A549 (cell line): ENCODE measurements at regions not wholly inside any gene's neighbourhood (a gene's known extent, or its start where the extent isn't known, plus 50 kb on each side); places are given as distances from the start of the nearest gene placed in this dataset.

Source experiments
- CTCF ChIP-seq: fragments of >200 bp; sonication (Bioruptor Twin); formaldehyde crosslinking; IDR thresholded peaks from 3 replicates; pipeline ENCODE4 v1.5.1; 2016
- EP300 ChIP-seq, 2 experiments: fragments of >200 bp; sonication (Bioruptor Twin); formaldehyde crosslinking; IDR thresholded peaks; 2 replicates in 1 of 2; 3 replicates in 1 of 2; pipeline ENCODE4 v1.6.1; 2016 to 2017
- KDM1A ChIP-seq: fragments of 200-600 bp; sonication (generic); IDR thresholded peaks from 2 replicates; pipeline ENCODE4 v1.6.1; 2016; ENCODE audit warnings: low read depth, mild to moderate bottlenecking
- MAX ChIP-seq: IDR thresholded peaks from 2 replicates; pipeline ENCODE4 v1.6.1; 2012
- MAZ ChIP-seq: fragments of 150-350 bp; IDR thresholded peaks from 2 replicates; pipeline ENCODE4 v1.6.1; 2014; ENCODE audit warnings: antibody characterized with exemption, low read depth, low read length, borderline replicate concordance
- MYC ChIP-seq: IDR thresholded peaks from 2 replicates; pipeline ENCODE4 v1.6.1; 2012; ENCODE audit warnings: mild to moderate bottlenecking, inconsistent platforms, low read length, improper control_type of control experiment, borderline replicate concordance
- NR3C1 ChIP-seq: fragments of >200 bp; sonication (Bioruptor Twin); formaldehyde crosslinking; IDR thresholded peaks from 3 replicates; pipeline ENCODE4 v1.6.1; 2017
- POLR2A ChIP-seq: IDR thresholded peaks from 2 replicates; pipeline ENCODE4 v1.6.1; 2012; ENCODE audit warnings: mild to moderate bottlenecking, low read length
- REST ChIP-seq: fragments of 200-600 bp; sonication (generic); IDR thresholded peaks from 2 replicates; pipeline ENCODE4 v1.6.1; 2016; ENCODE audit warnings: antibody characterized with exemption, mild to moderate bottlenecking, moderate library complexity
- SREBF2 ChIP-seq: fragments of 450-650 bp; IDR thresholded peaks from 2 replicates; pipeline ENCODE4 v1.6.1; 2014; ENCODE audit warnings: mild to moderate bottlenecking, moderate library complexity
- ZFP36 ChIP-seq: fragments of 450-650 bp; IDR thresholded peaks from 2 replicates; pipeline ENCODE4 v1.6.1; 2014; ENCODE audit warnings: borderline replicate concordance; ENCODE audit not compliant: partially characterized antibody

- TF ChIP-seq KDM1A: no peak
- no peak for TF ChIP-seq POLR2A
- no peak for TF ChIP-seq SREBF2
- TF ChIP-seq MAX: no peak
- TF ChIP-seq REST: no peak
- no peak for TF ChIP-seq MYC
- TF ChIP-seq EP300 (IDR thresholded peaks at IDR 0.05): no peak
- TF ChIP-seq NR3C1: no peak
- no peak for TF ChIP-seq CTCF
- TF ChIP-seq ZFP36: no peak
- no peak for TF ChIP-seq MAZ
Measured at GRCh38 chrY:4483693-4484092, 516.4 kb upstream of the PCDH11Y start.
